ENCODE measurements at regions not wholly inside any gene's neighbourhood (a gene's known extent, or its start where the extent isn't known, plus 50 kb on each side); places are given as distances from the start of the nearest gene placed in this dataset.

- TF ChIP-seq CTCF (IDR thresholded peaks at IDR 0.05) (no peak), POLR2A (IDR thresholded peaks at IDR 0.05) (no peak)
These were observed 121.3 kb downstream of the MBL2 start for GRCh38 chr10:52651293-52651692.
